HepG2 (cell line): ENCODE measurements at regions not wholly inside any gene's neighbourhood (a gene's known extent, or its start where the extent isn't known, plus 50 kb on each side); places are given as distances from the start of the nearest gene placed in this dataset.

Source experiments
- ATAC-seq: fragments of 200-7000 bp; cut with Tn5 transposase; 3 replicates; pipeline ENCODE4 v1.9.1; 2020; ENCODE audit warnings: mild to moderate bottlenecking, moderate library complexity
- BruUV-seq: library from RNA; stranded (reverse); fragments of 400-500 nt; replicated peaks from 2 replicates; lab custom pipeline; 2021; lab: Mats Ljungman, UMichigan
- CTCF ChIA-PET: fragments of 300-600 bp; formaldehyde crosslinking; extraction: SDS; loops from one replicate; lab custom pipeline; 2021; ENCODE audit warnings: low total read pairs, inconsistent platforms, low intra/inter-chr PET ratio; lab: Yijun Ruan, JAX
- POLR2A ChIA-PET: fragments of 350-600 bp; sonication (Branson Sonifier 250); formaldehyde crosslinking; loops from one replicate; lab custom pipeline; 2020; ENCODE audit warnings: antibody characterized with exemption, inconsistent platforms; lab: Yijun Ruan, JAX
- DNase-seq: peaks from one replicate; pipeline ENCODE4 v3.0.0-alpha.2; 2015; ENCODE audit warnings: low spot score
- FAIRE-seq: peaks from 3 replicates; lab custom pipeline; 2011; peaks lifted over from hg19 to GRCh38; lab: Jason Lieb, UNC
- H2AFZ ChIP-seq: one replicate; pipeline ENCODE4 v1.6.1; 2011; ENCODE audit warnings: low read length, inconsistent platforms
- H3K27ac ChIP-seq: fragments of 300-600 bp; 3 replicates; pipeline ENCODE4 v1.8.0; 2011; ENCODE audit warnings: mixed run types, mild to moderate bottlenecking, mixed read lengths, low read length, inconsistent platforms; ENCODE audit not compliant: insufficient read depth; ENCODE audit errors: extremely low read length
- H3K27me3 ChIP-seq, 2 experiments: fragments of 200-600 bp in 1 of 2; 2 replicates in 1 of 2; 3 replicates in 1 of 2; pipeline versions ENCODE4 v1.6.0 to v1.8.0; 2011; ENCODE audit warnings: low read length in 2 of 2, mild to moderate bottlenecking in 2 of 2, moderate library complexity in 2 of 2, inconsistent platforms in 1 of 2; ENCODE audit not compliant: insufficient read depth in 2 of 2, control insufficient read depth in 1 of 2
- H3K36me3 ChIP-seq, 2 experiments: fragments of 200-600 bp in 1 of 2; replicated peaks in 1 of 2; 2 replicates in 1 of 2; 3 replicates in 1 of 2; pipeline versions ENCODE4 v1.5.1 to v1.8.0; 2011; ENCODE audit warnings: low read length in 2 of 2, inconsistent platforms in 1 of 2; ENCODE audit not compliant: insufficient read depth in 2 of 2, control insufficient read depth in 1 of 2
- H3K4me1 ChIP-seq: 2 replicates; pipeline ENCODE4 v1.5.1; 2012; ENCODE audit warnings: low read length, inconsistent platforms; ENCODE audit not compliant: insufficient read depth
- H3K4me2 ChIP-seq: 2 replicates; pipeline ENCODE4 v1.6.0; 2011; ENCODE audit warnings: low read depth, low read length, inconsistent platforms
- H3K4me3 ChIP-seq, 3 experiments: fragments of 200-600 bp in 1 of 3; sonication (generic), shearing (Covaris generic) in 1 of 3; replicated peaks in 1 of 3; 2 replicates each; pipeline ENCODE4 v1.5.1; 2011 to 2016; ENCODE audit warnings: low read length in 3 of 3, inconsistent platforms in 2 of 3, low read depth in 2 of 3, mild to moderate bottlenecking in 2 of 3, control low read depth in 1 of 3, mixed read lengths in 1 of 3; ENCODE audit not compliant: insufficient read depth in 1 of 3
- H3K79me2 ChIP-seq: one replicate; pipeline ENCODE4 v1.6.1; 2011; ENCODE audit warnings: low read length, inconsistent platforms; ENCODE audit not compliant: insufficient read depth
- H3K9ac ChIP-seq: 2 replicates; pipeline ENCODE4 v1.6.0; 2011; ENCODE audit warnings: mild to moderate bottlenecking, low read depth, low read length, inconsistent platforms; ENCODE audit not compliant: insufficient read depth
- H3K9me3 ChIP-seq: 2 replicates; pipeline ENCODE4 v1.5.1; 2012; ENCODE audit warnings: mild to moderate bottlenecking, low read length
- H4K20me1 ChIP-seq: 2 replicates; pipeline ENCODE4 v1.6.0; 2011; ENCODE audit warnings: inconsistent platforms, mild to moderate bottlenecking, low read length, moderate library complexity; ENCODE audit not compliant: insufficient read depth
- BORCS8-MEF2B ChIP-seq: sonication (generic); formaldehyde crosslinking; IDR thresholded peaks from 2 replicates; pipeline ENCODE4 v1.8.0; 2022; ENCODE audit warnings: mild to moderate bottlenecking, missing genetic modification reagents
- E2F1 ChIP-seq: sonication (generic); formaldehyde crosslinking; IDR thresholded peaks from 2 replicates; pipeline ENCODE4 v1.5.0; 2020; ENCODE audit warnings: missing genetic modification reagents
- GABPB1 ChIP-seq: IDR thresholded peaks from 2 replicates; pipeline ENCODE4 v1.6.1; 2016; ENCODE audit warnings: mild to moderate bottlenecking, missing genetic modification reagents, moderate library complexity, missing compliant biosample characterization
- HDAC2 ChIP-seq: sonication (generic); formaldehyde crosslinking; IDR thresholded peaks from 2 replicates; pipeline ENCODE4 v1.4.0; 2020; ENCODE audit warnings: missing genetic modification reagents
- IRF9 ChIP-seq: sonication (generic); formaldehyde crosslinking; IDR thresholded peaks from 2 replicates; pipeline ENCODE4 v1.8.0; 2022; ENCODE audit warnings: missing genetic modification reagents, mild to moderate bottlenecking, borderline replicate concordance
- KLF11 ChIP-seq: IDR thresholded peaks from 2 replicates; pipeline ENCODE4 v1.6.1; 2016; ENCODE audit warnings: missing compliant biosample characterization
- NFE2L1 ChIP-seq: sonication (generic); formaldehyde crosslinking; IDR thresholded peaks from 2 replicates; pipeline ENCODE4 v1.4.0; 2020; ENCODE audit warnings: missing genetic modification reagents, mild to moderate bottlenecking, borderline replicate concordance
- NFRKB ChIP-seq: fragments of 450-650 bp; IDR thresholded peaks from 2 replicates; pipeline ENCODE4 v1.6.1; 2017
- RXRB ChIP-seq: IDR thresholded peaks from 2 replicates; pipeline ENCODE4 v1.6.1; 2016; ENCODE audit warnings: borderline replicate concordance, missing genetic modification reagents, missing compliant biosample characterization
- SMARCE1 ChIP-seq: fragments of 450-650 bp; IDR thresholded peaks from 2 replicates; pipeline ENCODE4 v1.6.1; 2017; ENCODE audit warnings: borderline replicate concordance
- ZBTB34 ChIP-seq: sonication (generic); formaldehyde crosslinking; IDR thresholded peaks from 2 replicates; pipeline ENCODE4 v1.8.0; 2022; ENCODE audit warnings: mild to moderate bottlenecking, missing genetic modification reagents
- ZNF276 ChIP-seq: sonication (generic); formaldehyde crosslinking; IDR thresholded peaks from 2 replicates; pipeline ENCODE4 v1.4.0; 2020; ENCODE audit warnings: mild to moderate bottlenecking, low read depth, missing genetic modification reagents
- WGBS: methylation state at CpG from one replicate; pipeline ENCODE4 v1.1.6; 2017; ENCODE audit warnings: low lambda C conversion rate; 5-methylcytosine and 5-hydroxymethylcytosine counted together
- in situ Hi-C: cut with HindIII; loops from 2 replicates; pipeline ENCODE4 v1.10.0; 2017; ENCODE audit warnings: low pct_unique_long_range_greater_than_20kb; ENCODE audit not compliant: extremely low pct_ligation_motif_present
- intact Hi-C: fragments of 100-400 bp; cut with micrococcal nuclease; formaldehyde crosslinking; loops from one replicate; pipeline ENCODE4 v1.10.0; 2022; ENCODE audit not compliant: unreplicated experiment

- intact Hi-C loops = no loop called here
- TF ChIP-seq NFE2L1 (CRISPR knock-in tag) (no peak), E2F1 (CRISPR knock-in tag) (no peak), SMARCE1 (no peak), ZNF276 (CRISPR knock-in tag) (no peak), RXRB (CRISPR knock-in tag) (no peak), IRF9 (CRISPR knock-in tag) (no peak), ZBTB34 (CRISPR knock-in tag) (no peak), GABPB1 (no peak), BORCS8-MEF2B (no peak), KLF11 (no peak), NFRKB (no peak), HDAC2 (CRISPR knock-in tag) (no peak)
Measured at GRCh38 chr11:127126986-127127385, 126.4 kb upstream of the KIRREL3 start.

More at GRCh38 chr11:127126986-127127385, 126.4 kb upstream of the KIRREL3 start:
- no TSS peak for BruUV-seq
- Histone ChIP-seq H3K79me2 (no peaks in the 10 kb centered on the region), H3K4me1 (no peaks in the 10 kb centered on the region), H3K27ac (no peak overlapping the region), H3K9me3 (no peaks in the 10 kb centered on the region), H3K4me3 (no peak overlapping the region), H3K9ac (no peak overlapping the region), H3K27me3 (peaks cover 0 to 1% of the 10 kb centered on the region in 2 experiments; a peak in 1 of 5 replicates), H3K4me2 (no peak overlapping the region), H2AFZ (no peak overlapping the region), H4K20me1 (no peaks in the 10 kb centered on the region), H3K36me3 (no peaks in the 10 kb centered on the region)
- no peak for FAIRE-seq
- ChIA-PET POLR2A (no interaction called here), CTCF (no interaction called here)
- DNase-seq = no peak
- 2% methylated on average over 3 of the region's 3 CpGs for WGBS
- in situ Hi-C loops = no loop called here
- ATAC-seq = no peak
